GM12878 (cell line): ENCODE measurements at regions not wholly inside any gene's neighbourhood (a gene's known extent, or its start where the extent isn't known, plus 50 kb on each side); places are given as distances from the start of the nearest gene placed in this dataset.

Source experiments
- ATAC-seq: fragments of 200-7000 bp; cut with Tn5 transposase; 3 replicates; pipeline ENCODE4 v1.9.1; 2020; ENCODE audit warnings: mild to moderate bottlenecking, moderate library complexity
- BruUV-seq: library from RNA; stranded (reverse); fragments of 400-500 nt; replicated peaks from 2 replicates; lab custom pipeline; 2021; lab: Mats Ljungman, UMichigan
- CTCF ChIA-PET: fragments of 300-600 bp; sonication (Branson Sonifier 250); formaldehyde crosslinking; extraction: SDS; loops from one replicate; lab custom pipeline; 2021; ENCODE audit warnings: inconsistent platforms; lab: Yijun Ruan, JAX
- POLR2A ChIA-PET: fragments of 350-600 bp; formaldehyde crosslinking; extraction: SDS; loops from one replicate; lab custom pipeline; 2021; ENCODE audit warnings: inconsistent platforms; lab: Charles Lee
- RAD21 ChIA-PET: fragments of 300-600 bp; sonication (Branson Sonifier 250); formaldehyde crosslinking; loops from one replicate; lab custom pipeline; 2023; ENCODE audit warnings: antibody characterized with exemption; ENCODE audit not compliant: unreplicated experiment; lab: Charles Lee
- SMC1A ChIA-PET: fragments of 300-600 bp; sonication (Branson Sonifier 250); formaldehyde crosslinking; loops from one replicate; lab custom pipeline; 2023; ENCODE audit not compliant: unreplicated experiment, uncharacterized antibody; lab: Charles Lee
- DNase-seq: peaks from one replicate; pipeline ENCODE4 v3.0.0-alpha.2; 2011; ENCODE audit warnings: low read depth, low spot score
- FAIRE-seq: peaks from 3 replicates; lab custom pipeline; 2011; peaks lifted over from hg19 to GRCh38; lab: Jason Lieb, UNC
- H2AFZ ChIP-seq: 2 replicates; pipeline ENCODE4 v1.6.0; 2011; ENCODE audit warnings: low read depth, low read length, control low read depth; ENCODE audit not compliant: control insufficient read depth
- H3K27ac ChIP-seq: 2 replicates; pipeline ENCODE4 v1.5.1; 2011; ENCODE audit warnings: control low read depth; ENCODE audit not compliant: control insufficient read depth, insufficient read depth
- H3K27me3 ChIP-seq, 2 experiments: replicated peaks in 1 of 2; 2 replicates each; pipeline versions ENCODE4 v1.6.0 to v1.6.1; 2011; ENCODE audit warnings: low read length in 1 of 2; ENCODE audit not compliant: control insufficient read depth in 2 of 2, insufficient read depth in 2 of 2
- H3K36me3 ChIP-seq, 2 experiments: 2 replicates each; pipeline ENCODE4 v1.5.1; 2011; ENCODE audit warnings: low read length in 1 of 2; ENCODE audit not compliant: control insufficient read depth in 2 of 2, insufficient read depth in 2 of 2
- H3K4me1 ChIP-seq: 2 replicates; pipeline ENCODE4 v1.6.1; 2011; ENCODE audit warnings: mild to moderate bottlenecking, low read length, moderate library complexity, mixed read lengths; ENCODE audit not compliant: control insufficient read depth, insufficient read depth
- H3K4me2 ChIP-seq: 2 replicates; pipeline ENCODE4 v1.6.0; 2011; ENCODE audit warnings: control low read depth; ENCODE audit not compliant: control insufficient read depth, insufficient read depth
- H3K4me3 ChIP-seq: fragments of 200-600 bp; sonication (generic); 2 replicates; pipeline ENCODE4 v1.5.1; 2016
- H3K79me2 ChIP-seq: 2 replicates; pipeline ENCODE4 v1.6.0; 2011; ENCODE audit warnings: low read length; ENCODE audit not compliant: control insufficient read depth, insufficient read depth
- H3K9ac ChIP-seq: 2 replicates; pipeline ENCODE4 v1.8.0; 2011; ENCODE audit warnings: low read length, control low read depth, mixed read lengths; ENCODE audit not compliant: control insufficient read depth, insufficient read depth
- H3K9me3 ChIP-seq: replicated peaks from 3 replicates; pipeline ENCODE4 v1.5.1; 2011; ENCODE audit warnings: mild to moderate bottlenecking, low read length; ENCODE audit not compliant: control insufficient read depth, insufficient read depth
- H4K20me1 ChIP-seq: 2 replicates; pipeline ENCODE4 v1.6.0; 2011; ENCODE audit not compliant: control insufficient read depth, insufficient read depth
- ATF2 ChIP-seq: IDR thresholded peaks from 2 replicates; pipeline ENCODE4 v1.6.1; 2012; ENCODE audit warnings: low read length, inconsistent platforms
- HDAC2 ChIP-seq: fragments of 200-600 bp; sonication (generic); IDR thresholded peaks from 2 replicates; pipeline ENCODE4 v1.6.1; 2017
- HSF1 ChIP-seq: fragments of 150-350 bp; IDR thresholded peaks from 2 replicates; pipeline ENCODE4 v1.6.1; 2014; ENCODE audit warnings: mild to moderate bottlenecking, low read depth, low read length
- NFYA ChIP-seq: IDR thresholded peaks from 2 replicates; pipeline ENCODE4 v1.6.1; 2011; ENCODE audit warnings: low read depth, mild to moderate bottlenecking, low read length, improper control_type of control experiment, borderline replicate concordance
- PKNOX1 ChIP-seq: fragments of 450-650 bp; IDR thresholded peaks from 2 replicates; pipeline ENCODE4 v1.6.1; 2016; ENCODE audit warnings: mild to moderate bottlenecking
- POLR2A ChIP-seq: IDR thresholded peaks from 2 replicates; pipeline ENCODE4 v1.6.1; 2011; ENCODE audit warnings: low read depth, mild to moderate bottlenecking, low read length
- TCF3 ChIP-seq: IDR thresholded peaks from 2 replicates; pipeline ENCODE4 v1.6.1; 2012; ENCODE audit warnings: low read depth, mild to moderate bottlenecking, low read length, borderline replicate concordance; ENCODE audit not compliant: insufficient read depth
- WGBS: methylation state at CpG from one replicate; pipeline ENCODE4 v1.1.6; 2016; ENCODE audit warnings: low lambda C conversion rate; ENCODE audit not compliant: insufficient replicate concordance, insufficient coverage; ENCODE audit errors: missing lambda C conversion rate; 5-methylcytosine and 5-hydroxymethylcytosine counted together
- in situ Hi-C: fragments of 300-500 bp; cut with MboI; formaldehyde crosslinking; loops from 9 replicates; pipeline ENCODE4 v1.14.3; 2018; ENCODE audit warnings: mixed read lengths
- intact Hi-C: fragments of 100-400 bp; cut with micrococcal nuclease; formaldehyde crosslinking; loops from one replicate; pipeline ENCODE4 v1.14.2; 2022; ENCODE audit not compliant: unreplicated experiment

GRCh38 chr14:73794146-73794545 lies 57.5 kb upstream of the PTGR2 start (continued):
- TF ChIP-seq HSF1 (no peak), ATF2 (no peak)

- in situ Hi-C loops, result no loop called here
- ChIA-PET RAD21 (no interaction called here), POLR2A (no interaction called here), CTCF (interaction anchor here (2.2 kb wide), 1 partner anchor 33 kb away, joined by 9 read pairs; no protein-coding TSS in a partner anchor), SMC1A (interaction anchor here (0.7 to 1.9 kb wide), 4 partner anchors 19 to 93 kb away, joined by 3 to 7 read pairs (median 3); no protein-coding TSS in a partner anchor)
- H3K27ac ChIP-seq, result no peak overlapping the region
- H3K9me3 ChIP-seq, result no peaks in the 10 kb centered on the region
- TF ChIP-seq PKNOX1, result no peak
- TF ChIP-seq POLR2A, result no peak
- no peak for TF ChIP-seq TCF3
- TF ChIP-seq HDAC2, result no peak
- no peak for TF ChIP-seq NFYA
- FAIRE-seq, result no peak
- H3K9ac ChIP-seq, result no peak overlapping the region
- H3K27me3 ChIP-seq, result no peaks in the 10 kb centered on the region
- no peaks in the 10 kb centered on the region for H4K20me1 ChIP-seq
- H3K4me3 ChIP-seq, result no peak overlapping the region
- H3K4me1 ChIP-seq, result peaks cover 10% of the 10 kb centered on the region
- 98% methylated on average over 4 of the region's 4 CpGs for WGBS
- no peak overlapping the region for H3K4me2 ChIP-seq
- intact Hi-C loops, result no loop called here
- H3K36me3 ChIP-seq, result no peaks in the 10 kb centered on the region
- no peak for DNase-seq
- H2AFZ ChIP-seq, result no peak overlapping the region
- no TSS peak for BruUV-seq
- H3K79me2 ChIP-seq, result peaks cover 9% of the 10 kb centered on the region
- no peak for ATAC-seq
Measured at GRCh38 chr14:73792481-73792880, 59.1 kb upstream of the PTGR2 start.
